HG03354 (cell line): ENCODE measurements at regions not wholly inside any gene's neighbourhood (a gene's known extent, or its start where the extent isn't known, plus 50 kb on each side); places are given as distances from the start of the nearest gene placed in this dataset.

Experiments used
- ATAC-seq: cut with Tn5 transposase; IDR thresholded peaks from one replicate; pipeline ENCODE4 v1.9.1; 2021; ENCODE audit warnings: mild to moderate bottlenecking; ENCODE audit not compliant: unreplicated experiment, poor library complexity, severe bottlenecking

DNA sequence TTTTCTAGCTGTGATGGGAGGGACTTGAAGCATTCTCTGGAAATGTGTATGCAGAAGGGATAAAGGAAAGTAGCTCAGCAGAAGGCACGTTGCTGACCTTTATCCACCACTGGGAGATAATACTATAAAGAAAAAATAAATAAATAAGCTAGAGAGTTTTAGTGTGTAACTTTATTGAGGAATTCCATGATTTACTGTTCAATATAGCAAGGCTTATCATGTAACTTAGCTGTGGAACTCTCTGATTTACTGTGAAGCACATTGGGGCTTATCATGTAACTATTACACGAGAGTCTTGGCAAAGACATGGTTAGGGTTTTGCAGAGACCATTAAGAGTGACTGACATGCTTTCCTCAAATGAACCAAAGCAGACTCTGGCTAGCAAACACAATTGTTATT, 316.1 kb upstream of the SNX7 start:
- ATAC-seq, result no peak

DNA sequence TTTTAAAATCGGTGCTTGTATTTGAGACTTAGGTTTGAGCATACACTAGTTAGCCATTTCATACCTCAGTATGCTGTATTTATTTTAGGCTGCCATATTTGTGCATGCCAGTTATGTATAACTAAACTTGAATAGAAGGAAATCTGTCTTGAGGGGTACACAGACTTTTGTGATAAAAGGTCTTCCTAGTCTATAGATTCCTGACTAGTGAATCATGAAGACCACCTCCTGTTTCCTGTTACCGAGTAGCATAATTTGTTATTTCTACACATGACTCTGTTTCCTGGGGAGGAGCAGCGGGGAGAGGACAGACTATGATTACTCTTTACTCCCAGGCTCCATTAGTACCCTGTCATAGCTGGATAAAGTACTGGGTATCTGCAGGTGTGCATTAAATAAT, 316.8 kb upstream of the SNX7 start:
- no peak for ATAC-seq

DNA sequence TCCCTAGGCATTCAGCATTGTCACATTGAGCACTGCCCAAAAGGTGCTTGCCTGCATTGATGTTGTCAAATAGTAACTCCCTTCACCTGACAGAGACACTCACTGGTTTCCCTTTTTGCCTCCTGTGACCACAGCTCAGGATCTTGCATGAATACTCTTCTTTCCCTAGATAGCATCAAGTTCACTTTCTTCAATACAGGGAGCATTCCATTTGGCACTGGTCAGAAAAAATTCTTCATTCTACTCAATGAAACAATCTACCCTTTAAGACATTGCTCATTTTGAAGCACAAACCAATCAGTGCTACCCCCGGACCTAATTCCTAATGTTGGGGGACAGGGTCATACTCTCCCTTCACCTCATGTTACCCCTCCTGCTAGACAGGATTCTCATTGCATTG, 319.0 kb upstream of the SNX7 start:
- no peak for ATAC-seq

DNA sequence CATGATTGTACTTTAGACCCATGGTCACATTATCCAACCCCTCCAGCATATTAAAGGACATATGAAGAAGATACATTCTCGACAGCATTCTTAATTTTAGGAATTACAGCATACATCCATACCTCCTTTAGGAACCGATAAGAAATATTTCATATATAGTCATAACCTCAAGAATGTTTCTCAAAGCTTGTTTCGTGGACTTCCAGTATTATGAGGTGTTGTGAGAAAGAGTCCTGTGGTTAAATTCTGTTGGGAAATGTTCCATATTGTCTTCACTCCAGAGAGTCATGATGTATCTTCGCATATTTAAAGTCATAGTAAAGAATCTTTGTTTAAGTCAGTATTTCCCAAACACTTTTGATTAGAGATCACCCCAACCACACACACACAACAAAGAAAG, 321.0 kb upstream of the SNX7 start:
- ATAC-seq, result no peak

DNA sequence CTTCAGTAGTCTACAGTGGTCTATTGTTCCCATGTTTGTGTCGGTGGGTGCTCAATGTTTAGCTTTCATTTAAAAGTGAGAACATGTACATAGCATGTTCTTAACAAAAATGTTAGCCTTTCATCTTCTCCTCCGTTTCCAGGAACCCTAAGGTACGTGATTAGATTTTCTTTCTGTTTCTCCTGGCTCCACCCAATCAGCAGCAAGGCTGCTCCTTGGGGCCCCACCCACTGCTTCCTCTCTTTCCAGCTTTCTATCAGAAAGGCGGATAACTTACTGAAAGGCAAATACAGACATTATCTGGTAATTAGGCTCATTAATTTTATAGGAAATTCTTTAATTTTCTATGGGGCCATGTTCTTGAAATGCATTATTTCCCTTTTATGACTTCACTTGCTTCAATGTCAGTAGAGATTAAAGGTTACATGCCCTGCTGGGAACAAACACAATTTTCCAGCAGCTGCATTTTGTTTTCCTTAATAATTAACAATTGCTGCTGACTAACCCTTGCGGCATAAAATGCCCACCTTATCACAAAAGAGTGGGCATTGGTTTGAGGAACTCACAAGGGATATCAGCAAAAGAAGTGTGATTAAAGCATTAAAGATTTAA, 324.9 kb upstream of the SNX7 start:
- no peak for ATAC-seq

DNA sequence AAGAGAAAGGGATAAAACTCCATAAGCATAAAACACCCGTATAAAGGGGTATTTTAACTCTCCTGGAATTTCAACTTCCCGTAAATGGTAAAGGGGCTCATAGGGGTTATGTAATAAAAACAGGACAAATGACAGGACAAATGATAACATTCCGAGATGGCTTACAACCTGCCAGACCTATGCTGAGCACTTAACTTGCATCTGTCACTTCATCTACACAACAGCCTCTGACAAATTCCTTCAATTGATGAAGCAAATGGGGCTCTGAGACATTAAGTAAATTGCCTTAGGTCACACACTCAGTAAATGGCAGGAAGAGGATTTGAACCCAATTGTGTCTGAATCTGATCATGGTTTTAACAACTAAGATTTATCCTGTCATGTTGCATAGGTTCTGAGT, 327.6 kb upstream of the SNX7 start:
- ATAC-seq, result no peak

DNA sequence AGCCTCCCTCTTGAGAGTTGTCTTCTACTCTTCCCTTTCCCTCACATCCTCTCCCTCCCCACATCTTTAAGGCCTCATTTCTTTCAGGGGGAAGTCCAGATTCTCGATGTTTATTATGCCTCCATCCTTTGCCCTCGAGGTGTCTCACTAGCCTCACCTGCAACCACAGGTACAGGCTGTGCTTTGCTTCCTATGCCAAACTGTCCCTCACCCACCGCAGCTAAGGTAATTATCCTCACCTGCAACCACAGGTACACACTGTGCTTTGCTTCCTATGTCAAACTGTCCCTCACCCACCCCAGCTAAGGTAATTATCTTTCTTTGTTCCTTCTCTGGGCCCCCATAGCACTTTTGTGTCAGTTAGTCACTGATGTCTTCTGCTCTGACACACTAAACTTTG, 328.1 kb upstream of the SNX7 start:
- ATAC-seq, result no peak

DNA sequence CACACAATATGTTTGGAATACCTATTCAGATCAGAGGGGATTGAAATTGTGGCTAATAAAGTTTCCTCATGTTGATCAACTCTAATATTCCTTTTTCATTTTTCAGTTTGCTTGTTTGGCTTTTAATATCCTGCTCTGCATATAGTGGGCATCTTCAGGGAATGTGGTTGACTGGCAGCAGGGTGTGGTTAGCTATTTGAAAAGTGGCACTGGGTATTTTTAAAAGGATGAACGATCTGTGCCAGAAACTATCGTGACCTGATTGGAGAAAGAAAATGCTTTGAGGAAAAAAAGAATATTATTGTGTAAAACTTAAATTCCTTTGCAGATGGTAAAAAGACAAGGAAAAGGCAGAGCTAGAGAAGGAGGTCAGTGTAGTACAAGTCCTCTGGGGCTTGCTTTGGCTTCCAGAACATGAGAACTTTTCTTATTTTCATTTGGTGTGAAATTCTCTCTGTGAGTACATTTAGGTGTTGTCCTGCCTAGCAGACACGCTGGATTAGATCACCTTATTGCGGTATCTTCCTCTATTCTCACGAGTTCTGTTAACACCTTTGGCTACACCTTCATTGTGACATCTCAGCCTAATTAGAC, 329.7 kb upstream of the SNX7 start:
- ATAC-seq, result no peak

DNA sequence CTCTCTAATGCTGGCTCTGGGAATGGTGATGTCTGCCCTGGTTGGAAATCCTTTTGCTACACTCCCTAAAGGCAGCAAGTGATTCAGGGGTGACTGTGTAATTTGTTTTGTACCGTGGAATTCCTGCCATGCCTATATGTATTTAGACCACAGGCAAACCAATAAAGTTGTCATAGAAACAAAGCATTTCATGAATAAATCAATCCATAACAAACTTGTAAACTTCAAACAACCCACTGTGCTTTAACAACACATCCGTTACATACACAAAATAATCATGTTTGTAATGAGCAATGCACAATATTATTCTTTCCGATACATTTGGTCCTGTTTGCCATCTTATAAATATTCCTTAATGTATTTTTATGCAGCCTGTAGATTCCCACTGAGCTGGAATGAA, 330.3 kb upstream of the SNX7 start:
- ATAC-seq, result no peak

DNA sequence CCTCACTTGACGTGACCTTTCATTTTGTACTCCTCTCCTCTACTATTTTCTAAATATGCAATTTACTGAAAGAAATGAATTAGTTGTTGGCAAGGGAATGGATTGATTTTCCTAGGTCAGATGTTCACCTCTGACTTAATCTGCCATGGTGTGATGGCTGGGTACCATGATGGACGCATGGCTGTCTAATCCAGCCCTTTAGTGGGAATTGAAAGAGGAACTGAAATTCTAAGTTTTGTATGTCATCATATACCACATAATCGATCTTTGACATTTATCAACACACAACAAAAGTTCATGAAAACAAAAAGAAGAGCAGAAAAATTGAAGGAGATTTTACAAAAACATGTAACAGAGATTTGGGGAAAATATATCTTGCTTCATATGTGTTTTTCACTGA, 331.3 kb upstream of the SNX7 start:
- ATAC-seq, result no peak

DNA sequence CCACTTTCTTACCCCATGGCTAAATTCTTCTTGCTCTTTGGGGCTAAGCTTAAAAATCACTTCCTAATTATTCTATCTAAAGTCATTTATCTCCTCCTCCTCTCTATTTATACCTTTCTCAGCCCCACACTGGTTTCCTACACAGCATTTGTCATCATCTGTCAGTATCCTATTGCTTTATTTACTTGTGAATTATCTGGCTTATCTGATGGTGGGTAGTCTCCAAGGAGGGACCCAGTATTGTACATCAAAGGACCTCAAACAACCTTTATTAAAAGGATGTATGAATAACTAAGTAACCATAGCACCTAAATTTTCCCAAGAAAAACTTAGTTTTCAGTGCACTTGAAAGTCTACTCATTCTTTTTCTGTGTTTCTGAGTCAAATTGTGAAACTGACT, 332.7 kb upstream of the SNX7 start:
- ATAC-seq, result no peak

DNA sequence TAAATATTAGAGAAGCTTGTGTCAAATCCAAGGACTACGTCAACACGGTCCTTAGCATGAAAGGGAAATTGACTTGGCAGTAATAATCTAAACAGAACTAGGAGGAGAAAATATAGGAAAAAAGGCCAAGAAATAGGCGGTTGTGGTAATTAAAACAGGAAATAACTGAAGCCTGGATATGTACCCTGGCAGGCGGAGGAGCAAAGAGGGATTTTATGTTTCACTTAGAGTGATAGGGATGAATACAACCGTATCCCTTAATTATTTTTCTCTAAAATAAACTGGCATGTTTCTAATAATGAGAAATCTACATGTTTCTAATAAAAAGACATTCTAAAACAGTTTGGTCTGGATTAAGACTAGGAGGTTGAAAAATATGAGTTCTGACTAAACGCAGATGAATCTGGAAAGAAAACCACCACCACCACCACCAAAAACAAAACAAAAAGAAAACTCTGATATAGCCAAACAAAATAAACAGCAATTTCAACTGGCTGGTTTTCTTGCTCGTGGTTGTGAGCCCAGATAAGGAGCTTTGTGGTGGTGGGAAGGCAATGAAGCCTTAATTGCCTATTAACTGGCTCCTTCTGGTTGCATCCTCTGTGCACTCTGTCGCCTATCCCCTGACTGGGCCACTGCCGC, 334.2 kb upstream of the SNX7 start:
- no peak for ATAC-seq

DNA sequence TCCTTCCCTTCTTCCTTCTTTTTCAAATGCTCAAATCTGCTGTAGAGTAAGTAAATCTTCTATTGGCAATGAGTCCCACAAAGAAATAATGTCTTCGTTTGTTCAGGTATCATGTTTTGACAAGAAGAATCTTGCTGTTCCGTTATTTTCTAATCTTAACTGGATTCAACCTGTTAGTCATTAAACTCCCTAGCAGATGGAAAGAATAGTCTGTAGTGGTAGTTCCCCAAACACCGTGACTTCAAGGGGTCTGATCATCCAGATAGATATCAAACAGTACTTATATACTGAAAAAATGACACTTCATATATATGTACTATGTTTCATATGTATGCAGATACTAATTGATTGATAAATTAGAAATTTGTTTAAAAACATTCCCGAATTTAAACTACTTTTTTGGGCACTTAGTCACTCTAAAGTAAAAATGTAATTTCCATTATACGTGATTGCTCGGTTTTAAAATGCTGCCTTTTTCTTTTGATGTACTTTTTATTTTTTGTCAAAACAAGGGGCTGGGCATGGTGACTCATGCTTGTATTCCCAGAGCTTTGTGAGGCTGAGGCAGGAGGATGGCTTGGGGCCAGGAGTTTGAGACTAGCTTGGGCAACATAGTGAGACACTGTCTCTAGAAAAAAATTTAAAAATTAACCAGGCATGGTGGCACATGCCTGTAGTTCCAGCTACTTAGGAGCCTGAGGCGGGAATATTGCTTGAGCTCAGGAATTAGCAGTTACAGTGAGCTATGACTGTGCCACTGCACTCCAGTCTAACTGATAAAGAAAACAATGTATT, 335.7 kb upstream of the SNX7 start:
- no peak for ATAC-seq

DNA sequence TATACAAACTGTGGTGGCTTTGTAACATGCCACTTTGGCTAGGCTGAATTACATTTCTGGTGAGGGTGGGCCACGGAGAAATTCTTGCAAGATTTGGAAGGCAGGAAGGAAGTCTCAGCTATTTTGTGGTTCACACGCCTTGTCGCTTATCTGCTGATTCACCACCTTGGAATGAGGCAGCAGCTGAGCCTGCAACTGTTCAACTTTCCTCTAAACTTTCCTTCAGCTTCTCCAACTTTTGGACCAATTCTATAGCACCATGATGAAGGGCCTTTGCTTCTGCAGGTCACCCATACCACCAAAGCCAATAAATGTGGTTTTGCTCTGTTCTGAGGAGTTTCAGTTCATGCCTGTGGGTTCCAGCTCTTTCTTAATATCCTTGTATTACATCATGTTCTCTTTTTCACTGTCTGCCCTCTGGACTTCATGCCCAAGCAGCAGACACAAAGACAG, 337.6 kb upstream of the SNX7 start:
- ATAC-seq, result no peak

DNA sequence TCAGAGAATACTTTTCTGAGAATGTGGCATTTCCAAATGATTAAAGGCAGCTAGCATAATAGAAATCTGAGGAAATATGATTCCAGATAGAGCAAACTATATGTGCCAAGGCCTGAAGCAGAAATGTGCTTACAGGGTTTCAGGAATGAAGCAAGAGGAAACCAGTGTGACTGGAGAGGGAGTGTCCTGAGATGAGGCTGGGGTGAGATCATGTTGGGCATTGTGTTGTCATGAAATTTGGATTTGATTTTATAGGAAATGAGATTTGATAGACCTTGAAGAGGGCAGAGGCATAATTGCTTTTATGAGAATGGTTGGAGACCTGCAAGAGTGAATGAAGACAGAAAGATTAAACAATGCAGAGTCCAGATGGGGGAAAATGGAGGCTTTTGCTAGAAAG, 338.1 kb upstream of the SNX7 start:
- no peak for ATAC-seq

DNA sequence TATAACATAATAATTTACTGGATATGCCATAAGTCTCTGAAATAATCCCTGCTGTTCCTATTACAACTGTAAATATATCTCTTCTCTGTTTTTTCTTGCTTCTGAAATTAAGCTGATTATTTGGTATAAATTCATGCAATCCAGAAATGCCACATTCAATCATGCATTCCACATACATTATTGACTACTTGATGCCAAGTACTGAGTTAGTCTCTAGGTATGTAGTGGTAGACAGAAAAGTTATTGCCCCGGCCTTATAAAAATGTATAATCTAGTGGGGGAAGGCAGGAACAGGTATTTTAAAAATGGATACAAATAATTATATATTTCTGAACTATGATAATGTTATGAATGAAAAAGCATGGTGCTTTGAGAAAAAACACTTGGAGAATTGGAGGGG, 338.6 kb upstream of the SNX7 start:
- ATAC-seq, result no peak

DNA sequence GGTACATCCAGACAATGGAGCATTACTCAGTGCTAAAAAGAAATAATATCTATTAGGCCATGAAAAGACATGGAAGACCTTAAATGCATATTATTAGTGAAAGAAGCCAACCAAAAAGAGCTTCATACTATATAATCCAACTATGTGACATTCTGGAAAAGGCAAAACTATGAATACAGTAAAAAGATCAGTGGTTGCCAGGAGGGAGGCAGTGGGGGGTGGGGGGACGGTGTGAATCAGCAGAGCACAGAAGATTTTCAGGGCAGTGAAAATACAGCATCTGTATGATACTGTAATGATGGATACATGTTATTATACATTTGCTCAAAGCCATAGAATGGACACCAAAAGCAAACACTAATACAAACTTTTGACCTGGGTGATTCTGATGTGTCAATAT, 339.4 kb upstream of the SNX7 start:
- ATAC-seq, result no peak

DNA sequence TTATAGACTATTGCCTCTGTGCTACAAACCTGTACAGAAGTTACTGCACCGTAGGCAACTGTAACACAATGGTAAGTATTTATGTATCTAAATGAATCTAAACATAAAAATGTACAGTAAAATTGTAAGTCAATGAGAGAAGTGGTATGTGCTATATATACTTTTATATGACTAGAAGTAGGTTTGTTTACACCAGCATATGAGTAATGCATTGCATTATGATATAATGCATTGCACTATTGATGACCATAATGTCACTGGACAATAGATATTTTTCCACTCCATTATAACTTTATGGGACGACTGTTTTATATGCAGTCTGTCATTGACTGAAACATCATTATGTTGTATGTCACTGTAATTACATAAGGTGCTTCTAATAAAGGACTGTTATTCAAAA, 340.3 kb upstream of the SNX7 start:
- ATAC-seq, result no peak

DNA sequence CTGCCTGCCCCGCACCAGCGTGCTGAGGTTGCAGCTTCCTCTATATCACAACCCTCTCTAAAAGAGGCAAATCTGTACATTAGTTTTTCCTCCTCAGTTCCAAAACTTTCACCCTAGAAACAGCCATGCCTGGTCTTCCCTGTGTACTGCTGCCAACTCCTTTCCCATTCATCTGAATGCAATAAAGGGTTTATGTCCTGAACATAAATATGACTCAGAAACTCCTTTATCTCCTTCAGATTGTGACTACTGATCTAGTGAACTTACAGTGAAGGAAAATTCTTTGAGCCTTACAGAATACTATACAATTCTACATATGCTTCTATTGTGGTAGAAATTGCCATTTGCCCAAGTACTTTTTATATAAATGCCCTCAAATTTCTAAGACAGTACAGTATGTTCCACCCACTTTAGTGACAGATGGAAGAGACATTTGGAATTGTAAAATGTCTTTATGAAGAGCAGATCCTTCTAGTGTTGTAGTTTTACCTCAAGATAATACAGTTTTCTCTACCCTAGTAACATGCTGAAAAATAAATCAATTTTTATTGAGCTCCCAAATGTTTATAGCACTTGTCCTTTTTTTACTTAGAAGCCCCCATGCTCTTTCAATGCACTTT, 345.1 kb upstream of the SNX7 start:
- no peak for ATAC-seq

DNA sequence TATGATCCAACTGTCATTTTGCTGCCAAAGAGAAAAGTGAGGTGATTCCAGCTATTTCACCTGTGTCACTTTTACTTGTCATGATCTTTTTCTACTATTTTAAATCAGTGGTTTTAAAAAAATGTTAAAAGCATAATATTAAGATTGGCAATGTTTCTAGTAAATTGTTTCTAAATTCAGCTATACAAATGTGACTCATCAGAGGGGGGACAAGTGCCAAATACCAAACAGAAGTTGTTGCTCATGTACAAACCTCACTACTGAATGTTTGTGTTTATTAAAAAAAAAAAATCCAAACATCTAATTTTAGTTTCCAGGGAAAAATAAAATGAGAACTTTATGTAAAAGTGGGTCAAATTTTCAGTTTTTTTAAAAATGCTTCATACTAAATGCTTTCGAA, 346.2 kb upstream of the SNX7 start:
- no peak for ATAC-seq
